Forelimb muscle (tissue), 1 donor: ENCODE measurements at regions not wholly inside any gene's neighbourhood (a gene's known extent, or its start where the extent isn't known, plus 50 kb on each side); places are given as distances from the start of the nearest gene placed in this dataset.

Experiments
- DNase-seq: peaks from one replicate; pipeline ENCODE4 v3.0.0-alpha.2; 2013; ENCODE audit warnings: low read depth

GRCh38 chr2:240226672-240227537 lies 86.4 kb upstream of the OTOS start:
- DNase-seq: no peak

GRCh38 chr2:240227538-240228428 lies 87.3 kb upstream of the OTOS start:
- DNase-seq: no peak

GRCh38 chr2:240229005-240229404 lies 88.5 kb upstream of the OTOS start:
- DNase-seq: no peak

DNA sequence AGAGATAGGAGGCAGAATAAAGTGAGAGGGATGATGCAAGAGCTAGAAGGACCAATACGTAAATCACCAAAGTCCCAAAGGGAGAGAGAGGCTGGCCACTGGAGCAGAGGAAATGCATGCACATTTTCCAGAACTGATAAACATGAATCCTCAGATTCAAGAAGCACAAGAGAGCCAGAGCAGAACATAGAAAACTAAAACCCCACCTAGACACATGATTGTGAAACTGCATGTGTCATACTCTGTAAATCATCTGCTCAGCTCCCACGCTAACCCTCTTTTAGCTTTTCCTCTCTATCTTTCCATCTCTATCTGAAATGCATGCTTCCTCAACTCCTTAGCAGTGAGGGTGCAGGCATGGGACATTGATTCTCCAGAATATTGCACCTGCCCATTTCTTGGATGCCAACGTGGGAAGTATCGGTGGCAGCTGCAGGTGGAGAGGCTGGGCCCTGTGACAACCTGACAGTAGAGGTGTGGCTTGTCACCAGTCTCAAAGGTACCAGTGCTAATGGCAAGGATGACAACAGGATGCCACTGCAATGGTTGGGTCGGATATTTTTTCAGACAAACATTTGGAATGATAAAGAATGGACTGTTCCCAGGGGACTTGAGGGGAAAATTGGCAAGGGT lies 89.3 kb upstream of the OTOS start:
- DNase-seq: no peak

GRCh38 chr2:240230291-240230931 lies 90.0 kb upstream of the OTOS start:
- DNase-seq: no peak

DNA sequence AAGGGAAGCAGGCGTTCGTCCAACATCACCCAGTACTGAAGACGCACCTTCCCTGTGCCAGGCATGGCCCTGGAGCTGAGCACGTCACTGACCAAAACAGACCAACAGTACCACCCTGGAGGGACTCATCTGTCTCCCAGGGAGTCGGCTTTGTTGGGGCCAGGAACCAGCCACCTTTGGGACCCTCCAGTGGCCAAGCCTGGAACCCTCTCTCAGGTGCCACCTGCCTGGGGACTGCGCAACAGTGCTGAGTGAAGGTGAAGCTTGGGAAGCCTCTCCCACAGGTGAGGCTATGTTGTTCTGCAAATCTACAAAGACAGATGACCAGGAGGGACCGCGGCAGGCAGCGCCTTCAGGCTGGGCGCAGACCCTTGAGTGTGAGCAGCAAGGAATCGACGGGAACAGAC lies 91.4 kb upstream of the OTOS start:
- DNase-seq: no peak

- no peak for DNase-seq
Measured at GRCh38 chr2:240232264-240232915, 91.9 kb upstream of the OTOS start.

GRCh38 chr2:240232961-240233884 lies 92.8 kb upstream of the OTOS start:
- no peak for DNase-seq

DNA sequence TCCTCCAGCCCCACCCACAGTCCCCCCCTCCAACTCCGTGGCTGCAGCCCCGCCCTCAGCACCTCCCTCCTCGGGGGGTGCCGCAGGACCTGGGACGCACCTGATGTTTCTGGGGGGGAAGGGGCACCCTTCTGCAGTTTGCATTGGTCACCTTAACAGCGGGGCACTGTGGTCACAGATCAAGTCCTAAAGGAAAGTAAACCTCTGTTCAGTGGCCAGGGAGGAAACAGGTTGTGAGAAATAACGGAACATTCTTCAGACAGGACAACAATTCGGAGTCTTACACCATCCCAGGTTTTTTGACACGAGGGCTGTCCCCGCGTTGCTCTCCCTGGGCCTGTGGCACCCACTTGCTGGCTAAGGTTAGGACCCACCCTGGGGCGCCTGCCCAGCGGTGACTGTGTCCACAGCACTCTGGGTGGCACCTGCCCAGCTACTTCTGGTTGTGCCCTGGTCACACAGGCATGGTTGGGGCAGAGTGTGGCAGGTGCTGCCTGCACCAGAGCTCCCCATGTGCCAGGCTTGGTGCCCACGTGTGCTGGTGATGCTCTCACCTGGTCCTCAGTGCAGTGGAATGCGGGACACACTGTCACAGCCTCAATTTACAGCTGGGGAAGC lies 93.5 kb upstream of the OTOS start:
- DNase-seq: no peak

GRCh38 chr2:240234503-240234951 lies 94.1 kb upstream of the OTOS start:
- no peak for DNase-seq

DNA sequence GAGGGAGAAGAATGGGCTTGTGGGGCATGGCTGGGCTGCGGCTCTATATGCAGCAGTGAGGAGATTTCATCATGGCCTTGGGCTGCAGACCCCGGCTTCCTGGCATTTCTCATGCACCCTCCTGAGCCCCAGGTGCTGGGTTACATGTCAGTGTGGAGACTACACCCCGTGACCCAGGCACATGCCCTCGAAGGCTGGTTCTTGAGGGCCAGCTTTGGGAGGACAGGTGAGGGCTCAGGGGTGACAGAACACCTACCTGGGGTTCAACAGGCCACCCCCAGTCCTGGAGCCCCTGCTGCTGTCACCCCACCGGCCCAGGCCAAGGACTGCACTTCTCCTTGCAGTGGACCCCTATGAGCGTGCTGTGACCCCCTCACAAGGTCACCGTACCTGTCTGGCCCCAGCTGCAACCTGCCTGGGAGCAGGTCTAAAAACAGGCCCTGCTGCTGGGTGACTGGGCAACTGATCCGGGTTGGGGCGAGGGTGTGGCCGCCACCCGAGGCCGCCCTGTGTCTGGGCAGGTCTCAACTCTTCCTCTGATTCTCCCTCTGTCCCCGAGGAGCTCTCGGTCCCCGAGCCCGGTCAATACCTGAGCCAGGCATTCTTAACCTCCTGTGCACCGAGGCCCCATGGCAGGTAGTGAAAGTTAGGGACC lies 94.8 kb upstream of the OTOS start:
- no peak for DNase-seq

GRCh38 chr2:240235811-240236210 lies 95.4 kb upstream of the OTOS start:
- no peak for DNase-seq

GRCh38 chr2:240236217-240237111 lies 96.0 kb upstream of the OTOS start:
- DNase-seq: no peak

DNA sequence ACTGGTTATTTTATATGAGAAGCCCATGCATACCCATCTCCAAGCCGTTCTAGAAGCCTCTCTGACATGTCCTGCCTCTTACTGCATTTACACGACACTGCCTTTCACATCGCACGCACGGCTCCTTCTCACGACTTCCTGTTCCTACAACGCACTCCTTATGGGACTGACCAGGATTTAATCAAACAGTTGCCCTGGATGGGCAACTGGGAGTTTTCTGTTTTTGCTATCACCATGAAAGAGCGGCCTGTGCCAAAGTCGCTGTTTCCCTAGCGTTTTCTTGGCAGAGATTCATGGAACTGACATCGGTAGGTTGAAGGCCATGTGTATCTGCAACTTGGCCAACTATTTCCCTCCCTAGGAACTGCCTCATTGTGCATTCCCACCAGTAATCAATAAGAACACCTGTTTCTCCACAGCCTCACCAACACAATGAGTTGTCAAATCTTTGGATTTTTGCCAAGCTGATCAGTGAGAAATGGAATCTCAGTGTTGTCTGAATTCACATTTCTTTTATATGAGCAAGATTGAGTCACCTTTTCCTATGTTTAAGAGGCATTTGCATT lies 97.2 kb upstream of the OTOS start:
- no peak for DNase-seq

DNA sequence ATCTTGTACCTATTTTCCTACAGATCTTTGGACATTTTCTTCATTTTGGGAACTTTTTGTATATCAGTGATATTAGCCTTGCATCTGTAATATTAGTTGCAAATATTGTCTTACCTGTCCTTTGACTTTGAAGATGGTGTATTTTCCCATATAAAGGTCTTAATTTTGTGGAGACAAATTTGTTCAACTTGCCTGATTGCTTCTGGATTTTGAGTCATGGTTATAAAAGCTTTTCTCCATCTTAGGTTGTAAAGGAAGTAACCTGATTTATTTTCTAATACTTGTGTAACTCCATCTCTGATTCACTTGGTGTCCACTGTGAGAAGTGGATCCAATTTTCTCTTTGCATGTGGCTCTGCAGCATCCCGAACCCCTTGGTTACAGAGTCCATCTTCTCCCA lies 97.7 kb upstream of the OTOS start:
- DNase-seq: no peak

DNA sequence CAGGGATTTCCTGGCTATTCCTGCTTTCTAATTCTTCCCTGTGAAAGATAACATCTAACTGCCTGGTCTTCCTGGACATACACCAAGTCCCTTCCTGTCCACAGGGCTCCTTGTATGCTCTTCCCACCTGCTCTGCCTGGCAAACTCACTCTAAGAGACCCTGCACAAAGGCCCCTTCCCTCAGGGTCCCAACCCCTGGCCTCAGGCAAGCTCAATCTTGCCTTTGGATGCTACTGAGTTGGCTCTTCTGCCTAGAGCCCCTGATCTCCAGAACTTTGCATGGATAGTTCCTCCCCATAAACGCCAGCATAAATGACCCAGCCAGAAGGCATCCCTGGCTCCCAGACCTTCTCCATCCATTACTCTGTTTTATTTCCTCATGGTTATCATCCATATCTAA lies 98.3 kb upstream of the OTOS start:
- no peak for DNase-seq

DNA sequence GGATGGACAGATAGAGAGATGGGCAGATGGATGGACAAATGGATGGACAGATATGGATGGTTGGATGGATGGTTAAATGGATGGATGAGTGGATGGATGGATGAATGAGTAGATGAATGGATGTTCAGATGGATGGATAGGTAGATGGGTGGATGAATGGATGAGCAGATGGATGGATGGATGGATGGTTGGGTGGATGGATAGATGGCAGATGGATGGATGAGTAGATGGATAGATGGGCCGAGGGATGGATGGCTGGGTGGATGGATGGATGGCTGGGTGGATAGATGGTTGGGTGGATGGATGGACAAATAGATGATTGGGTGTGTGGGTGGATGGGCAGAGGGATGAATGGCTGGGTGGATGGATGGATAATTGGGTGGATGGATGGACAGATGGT lies 98.9 kb upstream of the OTOS start:
- DNase-seq: no peak
